ENCODE measurements at regions not wholly inside any gene's neighbourhood (a gene's known extent, or its start where the extent isn't known, plus 50 kb on each side); places are given as distances from the start of the nearest gene placed in this dataset.

DNA sequence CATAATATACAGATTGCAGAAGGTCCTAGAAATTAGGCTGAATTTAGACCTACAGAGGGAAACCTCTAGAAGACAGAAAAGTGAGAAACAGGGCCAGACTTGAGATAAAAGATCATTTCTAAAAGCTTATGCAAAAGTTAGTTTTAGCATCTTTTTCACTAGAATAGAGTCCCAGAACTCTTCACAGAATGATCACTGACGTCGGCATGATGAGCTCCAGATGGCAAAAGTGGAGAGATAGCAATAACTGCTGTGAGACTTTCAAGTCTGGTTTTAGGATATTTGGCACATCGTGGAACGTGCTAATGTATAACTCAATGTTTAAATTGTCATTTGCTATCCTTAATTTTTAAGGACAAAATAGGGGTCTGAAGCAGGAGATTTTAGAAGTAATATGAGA, 1050.7 kb upstream of the CELF4 start:
- no peak for DNase-seq
- Histone ChIP-seq H3K9me3 (no peaks in the 10 kb centered on the region), H3K4me1 (peaks cover 0 to 3% (median 0%) of the 10 kb centered on the region in 12 donors), H3K4me3 (no peak overlapping the region), H3K36me3 (no peaks in the 10 kb centered on the region), H3K27me3 (no peaks in the 10 kb centered on the region), H3K27ac (no peak overlapping the region)
- ATAC-seq = no peak
- WGBS, 4 donors = 58 to 71% (median 68%) methylated on average over 4 of the region's 4 CpGs
- TF ChIP-seq, protein P1, sequence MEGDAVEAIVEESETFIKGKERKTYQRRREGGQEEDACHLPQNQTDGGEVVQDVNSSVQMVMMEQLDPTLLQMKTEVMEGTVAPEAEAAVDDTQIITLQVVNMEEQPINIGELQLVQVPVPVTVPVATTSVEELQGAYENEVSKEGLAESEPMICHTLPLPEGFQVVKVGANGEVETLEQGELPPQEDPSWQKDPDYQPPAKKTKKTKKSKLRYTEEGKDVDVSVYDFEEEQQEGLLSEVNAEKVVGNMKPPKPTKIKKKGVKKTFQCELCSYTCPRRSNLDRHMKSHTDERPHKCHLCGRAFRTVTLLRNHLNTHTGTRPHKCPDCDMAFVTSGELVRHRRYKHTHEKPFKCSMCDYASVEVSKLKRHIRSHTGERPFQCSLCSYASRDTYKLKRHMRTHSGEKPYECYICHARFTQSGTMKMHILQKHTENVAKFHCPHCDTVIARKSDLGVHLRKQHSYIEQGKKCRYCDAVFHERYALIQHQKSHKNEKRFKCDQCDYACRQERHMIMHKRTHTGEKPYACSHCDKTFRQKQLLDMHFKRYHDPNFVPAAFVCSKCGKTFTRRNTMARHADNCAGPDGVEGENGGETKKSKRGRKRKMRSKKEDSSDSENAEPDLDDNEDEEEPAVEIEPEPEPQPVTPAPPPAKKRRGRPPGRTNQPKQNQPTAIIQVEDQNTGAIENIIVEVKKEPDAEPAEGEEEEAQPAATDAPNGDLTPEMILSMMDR (IDR thresholded peaks at IDR 0.05) = no peak
- no peak for TF ChIP-seq POLR2A (IDR thresholded peaks at IDR 0.05)
- intact Hi-C loops (cut with DNase I) = loop anchor here in 1 of 10 donors (10.0 kb wide), 1 partner anchor 128 kb away; no protein-coding TSS in a partner anchor

- Histone ChIP-seq H3K4me3 (no peak overlapping the region), H3K27me3 (no peaks in the 10 kb centered on the region), H3K9me3 (no peaks in the 10 kb centered on the region), H3K36me3 (no peaks in the 10 kb centered on the region), H3K4me1 (peaks cover 0 to 11% (median 0%) of the 10 kb centered on the region in 12 donors), H3K27ac (no peak overlapping the region)
- ATAC-seq (no peak), DNase-seq (no peak)
- no peak for TF ChIP-seq POLR2A (IDR thresholded peaks at IDR 0.05)
- TF ChIP-seq, protein P1 (IDR thresholded peaks at IDR 0.05) = no peak
- WGBS, 4 donors = 93 to 97% (median 96%) methylated on average over 2 of the region's 2 CpGs
- intact Hi-C loops (cut with DNase I) = loop anchor here in 1 of 10 donors (10.0 kb wide), 1 partner anchor 132 kb away; no protein-coding TSS in a partner anchor
Observed at GRCh38 chr18:38612904-38613303, 1047.3 kb upstream of the CELF4 start.

DNA sequence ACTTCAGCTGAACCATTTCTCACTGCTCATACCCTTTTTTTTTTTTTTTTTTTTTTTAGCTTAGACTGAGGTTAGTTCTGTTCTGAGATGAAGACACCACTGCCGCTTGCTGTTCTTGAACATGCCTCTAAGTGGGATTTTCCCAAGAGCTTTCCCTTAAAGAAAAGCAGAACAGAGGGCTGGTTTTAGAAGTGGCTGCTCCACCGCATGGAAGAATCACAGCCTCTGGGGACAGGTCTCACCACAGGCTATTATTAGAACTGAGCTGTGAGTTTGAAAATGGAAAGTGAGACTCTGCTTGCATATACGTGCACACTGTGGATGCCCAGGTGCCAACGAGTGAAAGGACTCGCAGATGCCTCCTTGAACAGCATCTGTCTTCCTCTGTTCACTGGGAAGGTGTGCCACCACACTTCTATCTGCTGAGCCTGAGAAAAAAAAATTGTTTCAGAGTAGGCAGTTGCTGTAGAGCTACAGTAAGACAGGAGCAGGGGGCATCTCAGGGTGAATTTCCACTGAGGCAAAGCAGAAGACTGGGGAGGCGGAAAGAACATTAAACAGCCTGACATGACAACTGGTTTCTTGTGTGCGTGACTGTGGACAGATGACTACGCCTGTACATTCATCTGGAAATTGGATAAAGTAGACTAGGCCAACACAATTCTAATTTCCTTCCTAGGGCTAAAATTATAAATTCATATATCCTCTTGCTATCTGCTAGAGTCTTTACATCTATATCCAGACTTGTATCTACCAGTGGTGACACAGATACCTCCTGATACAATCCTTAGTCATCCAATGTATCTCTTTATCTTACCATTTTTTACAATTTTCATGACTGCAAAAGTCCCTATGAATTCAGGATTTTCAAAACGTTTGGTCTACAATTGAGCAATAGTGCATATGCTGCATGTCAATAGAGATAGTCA, 1045.7 kb upstream of the CELF4 start:
- H3K27me3 ChIP-seq = no peaks in the 10 kb centered on the region
- DNase-seq (peak in 4 of 5 donors; percentile 15 to 27 (median 21)), ATAC-seq (peak; percentile 78 to 95 (median 92))
- intact Hi-C loops (cut with DNase I) = loop anchor here in 1 of 10 donors (10.0 kb wide), 1 partner anchor 134 kb away; no protein-coding TSS in a partner anchor
- no peaks in the 10 kb centered on the region for H3K9me3 ChIP-seq
- TF ChIP-seq, protein P1 (IDR thresholded peaks at IDR 0.05) = no peak
- no peak for TF ChIP-seq POLR2A (IDR thresholded peaks at IDR 0.05)
- peak overlapping the region in 2 of 12 donors; percentile 12 to 26 for H3K27ac ChIP-seq
- peaks cover 0 to 11% (median 0%) of the 10 kb centered on the region in 12 donors for H3K4me1 ChIP-seq
- WGBS, 4 donors = 55 to 60% (median 59%) methylated on average over 9 of the region's 9 CpGs
- no peaks in the 10 kb centered on the region for H3K36me3 ChIP-seq
- H3K4me3 ChIP-seq = no peak overlapping the region

- Histone ChIP-seq H3K9me3 (no peaks in the 10 kb centered on the region), H3K4me3 (no peak overlapping the region), H3K27me3 (no peaks in the 10 kb centered on the region), H3K36me3 (no peaks in the 10 kb centered on the region), H3K4me1 (peaks cover 0 to 8% (median 0%) of the 10 kb centered on the region in 12 donors), H3K27ac (no peak overlapping the region)
- 89 to 97% (median 94%) methylated on average over 2 of the region's 2 CpGs for WGBS, 4 donors
- TF ChIP-seq, protein P1 (IDR thresholded peaks at IDR 0.05) = no peak
- TF ChIP-seq POLR2A (IDR thresholded peaks at IDR 0.05) = no peak
- intact Hi-C loops (cut with DNase I) = no loop called here
- DNase-seq = no peak
- no peak for ATAC-seq
Observed at GRCh38 chr18:38606841-38607240, 1041.2 kb upstream of the CELF4 start.
